Type B pancreatic cell (in vitro differentiated cells): ENCODE measurements at regions not wholly inside any gene's neighbourhood (a gene's known extent, or its start where the extent isn't known, plus 50 kb on each side); places are given as distances from the start of the nearest gene placed in this dataset.

Experiments used
- DNase-seq: peaks from one replicate; pipeline ENCODE4 v3.0.0; 2021; ENCODE audit warnings: mixed read lengths; ENCODE audit not compliant: unreplicated experiment; ENCODE audit errors: extremely low spot score
- H3K27ac Mint-ChIP-seq: 2 replicates; pipeline ENCODE4 v1.8.0; 2021; ENCODE audit warnings: mild to moderate bottlenecking, mixed read lengths
- H3K27me3 Mint-ChIP-seq: 2 replicates; pipeline ENCODE4 v1.8.0; 2021; ENCODE audit warnings: mixed read lengths
- H3K36me3 Mint-ChIP-seq: 2 replicates; pipeline ENCODE4 v1.8.0; 2021; ENCODE audit warnings: mixed read lengths
- H3K4me1 Mint-ChIP-seq: one replicate; pipeline ENCODE4 v1.8.0; 2021; ENCODE audit warnings: mixed read lengths; ENCODE audit not compliant: unreplicated experiment
- H3K4me3 Mint-ChIP-seq: 2 replicates; pipeline ENCODE4 v1.8.0; 2021; ENCODE audit warnings: mild to moderate bottlenecking, mixed read lengths
- H3K9me3 Mint-ChIP-seq: 2 replicates; pipeline ENCODE4 v1.8.0; 2021; ENCODE audit warnings: mixed read lengths
- TF ChIP-seq, protein P1 (sequence below): fragments of 200-600 bp; sonication (generic); conservative IDR thresholded peaks from 2 replicates; pipeline ENCODE4 v1.5.0; 2021; ENCODE audit warnings: antibody characterized with exemption, mild to moderate bottlenecking

DNA sequence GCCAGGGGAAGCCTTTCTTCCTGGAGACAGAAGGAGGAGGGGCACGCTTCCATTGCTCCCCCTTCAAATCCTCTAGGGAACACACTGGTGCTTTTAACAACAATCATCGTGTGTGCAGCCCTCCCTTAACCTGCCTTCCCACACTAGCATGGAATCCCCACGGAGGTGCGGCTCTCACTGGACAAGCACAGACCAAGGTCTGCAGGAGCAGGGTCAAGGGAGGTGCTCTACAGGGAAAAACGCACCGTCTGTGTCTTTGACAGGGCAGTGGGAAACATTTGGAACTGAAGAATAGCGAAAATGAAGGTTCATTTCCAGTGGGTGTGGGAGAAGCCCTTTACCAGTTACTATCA lies 527.1 kb downstream of the QKI start:
- no peak for DNase-seq
- H3K36me3 Mint-ChIP-seq = no peaks in the 10 kb centered on the region
- H3K4me1 Mint-ChIP-seq = peaks cover 35% of the 10 kb centered on the region
- H3K9me3 Mint-ChIP-seq = peaks cover 5% of the 10 kb centered on the region
- H3K27me3 Mint-ChIP-seq = peaks cover 10% of the 10 kb centered on the region
- TF ChIP-seq, protein P1, sequence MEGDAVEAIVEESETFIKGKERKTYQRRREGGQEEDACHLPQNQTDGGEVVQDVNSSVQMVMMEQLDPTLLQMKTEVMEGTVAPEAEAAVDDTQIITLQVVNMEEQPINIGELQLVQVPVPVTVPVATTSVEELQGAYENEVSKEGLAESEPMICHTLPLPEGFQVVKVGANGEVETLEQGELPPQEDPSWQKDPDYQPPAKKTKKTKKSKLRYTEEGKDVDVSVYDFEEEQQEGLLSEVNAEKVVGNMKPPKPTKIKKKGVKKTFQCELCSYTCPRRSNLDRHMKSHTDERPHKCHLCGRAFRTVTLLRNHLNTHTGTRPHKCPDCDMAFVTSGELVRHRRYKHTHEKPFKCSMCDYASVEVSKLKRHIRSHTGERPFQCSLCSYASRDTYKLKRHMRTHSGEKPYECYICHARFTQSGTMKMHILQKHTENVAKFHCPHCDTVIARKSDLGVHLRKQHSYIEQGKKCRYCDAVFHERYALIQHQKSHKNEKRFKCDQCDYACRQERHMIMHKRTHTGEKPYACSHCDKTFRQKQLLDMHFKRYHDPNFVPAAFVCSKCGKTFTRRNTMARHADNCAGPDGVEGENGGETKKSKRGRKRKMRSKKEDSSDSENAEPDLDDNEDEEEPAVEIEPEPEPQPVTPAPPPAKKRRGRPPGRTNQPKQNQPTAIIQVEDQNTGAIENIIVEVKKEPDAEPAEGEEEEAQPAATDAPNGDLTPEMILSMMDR = no peak
- peak overlapping the region; percentile 20 for H3K4me3 Mint-ChIP-seq
- H3K27ac Mint-ChIP-seq = peak overlapping the region; percentile 8

DNA sequence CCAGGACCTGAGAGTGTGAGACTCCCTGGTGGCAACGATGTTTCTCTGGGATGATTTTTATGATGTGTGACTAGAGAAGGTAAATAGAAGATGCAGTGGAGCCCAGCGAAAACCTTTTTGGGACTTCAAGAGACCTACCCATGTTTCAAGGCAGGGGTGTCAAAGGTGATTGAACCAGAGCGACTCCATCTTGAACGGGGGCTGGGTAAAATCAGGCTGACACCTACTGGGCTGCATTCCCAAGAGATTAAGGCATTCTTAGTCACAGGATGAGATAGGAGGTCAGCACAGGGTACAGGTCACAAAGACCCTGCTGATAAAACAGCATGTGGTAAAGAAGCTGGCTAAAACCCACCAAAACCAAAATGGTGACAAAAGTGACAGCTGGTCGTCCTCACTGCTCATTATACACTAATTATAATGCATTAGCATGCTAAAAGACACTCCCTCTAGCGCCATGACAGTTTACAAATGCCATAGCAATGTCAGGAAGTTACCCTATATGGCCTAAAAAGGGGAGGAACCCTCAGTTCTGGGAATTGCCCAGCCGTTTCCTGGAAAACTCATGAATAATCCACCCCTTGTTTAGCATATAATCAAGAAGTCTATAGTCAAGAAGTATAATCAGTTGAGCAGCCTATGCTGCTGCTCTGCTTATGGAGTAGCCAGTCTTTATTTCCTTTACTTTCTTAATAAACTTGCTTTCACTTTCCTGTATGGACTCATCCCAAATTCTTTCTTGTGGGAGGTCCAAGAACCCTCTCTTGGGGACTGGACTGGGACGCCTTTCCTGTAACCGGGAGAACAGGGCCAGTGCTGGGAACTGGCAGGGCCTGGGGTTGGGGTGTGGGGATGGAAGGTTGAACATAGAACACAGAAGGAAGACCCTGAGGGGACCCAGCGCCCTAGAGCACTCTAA lies 526.4 kb downstream of the QKI start:
- Mint-ChIP-seq H3K4me1 (peaks cover 30% of the 10 kb centered on the region), H3K27ac (no peak overlapping the region), H3K27me3 (peaks cover 10% of the 10 kb centered on the region), H3K4me3 (no peak overlapping the region), H3K36me3 (no peaks in the 10 kb centered on the region), H3K9me3 (peaks cover 5% of the 10 kb centered on the region)
- TF ChIP-seq, protein P1 = no peak
- DNase-seq = no peak

DNA sequence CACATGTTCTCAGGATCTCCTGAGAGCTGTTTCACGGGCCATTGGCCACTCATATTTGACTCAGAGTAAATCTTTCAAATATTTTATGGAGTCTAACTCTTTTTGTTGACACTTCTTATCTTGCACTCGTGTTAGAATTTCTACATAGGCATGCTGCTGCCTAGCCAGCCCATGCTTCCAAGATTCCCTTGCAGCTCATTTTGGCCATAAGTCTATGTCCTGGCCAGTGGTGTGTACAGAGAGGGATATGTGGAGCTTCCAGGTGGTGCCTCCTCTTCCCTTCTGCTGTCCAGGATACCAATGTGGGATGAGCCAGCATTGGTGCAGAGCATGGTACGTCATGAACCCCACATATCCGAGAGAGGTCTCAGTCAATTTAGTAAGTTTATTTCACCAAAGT lies 522.6 kb downstream of the QKI start:
- Mint-ChIP-seq H3K4me1 (peaks cover 18% of the 10 kb centered on the region), H3K36me3 (no peaks in the 10 kb centered on the region), H3K27me3 (peaks cover 3% of the 10 kb centered on the region), H3K4me3 (no peak overlapping the region), H3K27ac (no peak overlapping the region), H3K9me3 (peaks cover 5% of the 10 kb centered on the region)
- TF ChIP-seq, protein P1 = no peak
- no peak for DNase-seq

DNA sequence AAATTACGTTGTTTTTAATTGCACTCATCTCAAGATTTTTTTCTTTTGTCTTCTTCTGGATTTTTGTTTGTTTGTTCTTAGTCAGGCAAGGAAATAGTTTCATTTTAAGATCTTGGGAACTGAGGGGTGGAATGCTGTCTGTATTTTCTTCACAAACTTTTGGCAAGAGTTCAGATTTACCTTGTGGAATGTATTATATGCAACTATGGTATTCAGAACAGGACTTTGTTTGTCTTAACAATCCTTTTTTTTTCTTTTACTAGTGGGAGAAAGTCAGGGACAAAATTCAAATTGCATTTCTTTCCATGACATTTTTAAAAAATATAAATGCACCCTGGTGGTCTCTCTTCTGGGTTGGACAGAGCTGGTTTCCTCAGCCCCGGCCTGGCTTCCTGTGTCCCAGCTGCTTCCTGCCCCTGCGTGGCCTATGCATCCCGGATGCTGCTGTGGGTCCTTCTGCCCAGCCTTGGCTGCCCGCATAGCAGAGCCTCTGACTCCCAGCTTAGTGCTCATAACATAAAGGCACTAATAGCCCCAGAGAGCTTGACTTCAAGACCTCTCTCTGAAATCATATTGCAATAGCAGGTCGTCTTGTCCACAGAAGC lies 520.7 kb downstream of the QKI start:
- Mint-ChIP-seq H3K4me1 (peaks cover 10% of the 10 kb centered on the region), H3K9me3 (peaks cover 5% of the 10 kb centered on the region), H3K27ac (no peak overlapping the region)

DNA sequence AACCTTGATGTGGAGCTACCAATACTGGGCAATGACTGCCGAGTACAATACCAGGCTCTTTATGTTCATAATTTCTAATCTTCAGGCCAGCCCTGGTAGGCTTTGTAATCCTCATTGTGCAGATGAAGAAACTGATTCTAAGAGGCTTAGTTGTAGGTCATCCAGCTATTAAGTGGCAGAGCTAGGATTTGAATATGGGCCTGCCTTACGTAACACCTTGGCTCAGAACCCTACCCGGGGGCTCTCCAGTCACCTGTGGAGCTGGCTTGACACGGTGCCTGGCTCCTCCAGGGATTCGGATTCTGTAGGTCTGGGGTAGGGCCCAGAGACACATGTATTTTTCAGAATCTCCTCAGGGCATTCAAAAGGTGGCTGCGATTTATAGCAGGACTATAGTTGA lies 515.5 kb downstream of the QKI start:
- TF ChIP-seq, protein P1 = no peak
- no peak for DNase-seq
- no peaks in the 10 kb centered on the region for H3K27me3 Mint-ChIP-seq
- H3K9me3 Mint-ChIP-seq = no peaks in the 10 kb centered on the region
- H3K27ac Mint-ChIP-seq = no peak overlapping the region
- H3K4me3 Mint-ChIP-seq = no peak overlapping the region
- H3K4me1 Mint-ChIP-seq = peaks cover 6% of the 10 kb centered on the region
- H3K36me3 Mint-ChIP-seq = no peaks in the 10 kb centered on the region

More for the DNA sequence above, 520.7 kb downstream of the QKI start:
- Mint-ChIP-seq H3K27me3 (no peaks in the 10 kb centered on the region), H3K4me3 (no peak overlapping the region), H3K36me3 (no peaks in the 10 kb centered on the region)
- TF ChIP-seq, protein P1 = no peak
- DNase-seq = no peak
